Astrocyte of the hippocampus (primary cell): ENCODE measurements at regions not wholly inside any gene's neighbourhood (a gene's known extent, or its start where the extent isn't known, plus 50 kb on each side); places are given as distances from the start of the nearest gene placed in this dataset.
"Not testable (repeated sequence)": the region's sequence is repeated elsewhere in the genome, so short reads cannot be mapped to it uniquely, and the experiment has no call there.

ENCODE experiments used
- DNase-seq: peaks from one replicate; pipeline ENCODE4 v3.0.0; 2011; ENCODE audit warnings: low read depth, low spot score

DNA sequence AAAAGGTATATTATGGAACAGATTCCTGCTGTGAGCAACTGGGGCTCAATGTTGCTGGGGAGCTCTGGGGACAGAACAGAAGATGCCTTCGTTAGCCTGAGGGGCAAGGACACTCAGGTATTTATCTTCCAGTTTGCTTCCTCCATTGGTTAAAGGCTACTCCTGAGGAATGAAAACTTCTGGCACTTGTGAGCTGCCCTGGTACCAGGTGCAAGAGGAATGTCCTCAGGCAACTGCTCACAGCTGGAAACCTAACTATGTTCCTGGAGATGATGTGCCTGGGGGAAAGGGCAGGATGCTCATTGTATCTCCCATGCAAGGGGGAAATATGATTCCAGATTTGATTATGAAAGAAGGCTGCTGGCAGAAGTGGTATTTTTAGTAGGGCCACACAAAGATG, 54.0 kb upstream of the BBX start:
- DNase-seq: no peak

DNA sequence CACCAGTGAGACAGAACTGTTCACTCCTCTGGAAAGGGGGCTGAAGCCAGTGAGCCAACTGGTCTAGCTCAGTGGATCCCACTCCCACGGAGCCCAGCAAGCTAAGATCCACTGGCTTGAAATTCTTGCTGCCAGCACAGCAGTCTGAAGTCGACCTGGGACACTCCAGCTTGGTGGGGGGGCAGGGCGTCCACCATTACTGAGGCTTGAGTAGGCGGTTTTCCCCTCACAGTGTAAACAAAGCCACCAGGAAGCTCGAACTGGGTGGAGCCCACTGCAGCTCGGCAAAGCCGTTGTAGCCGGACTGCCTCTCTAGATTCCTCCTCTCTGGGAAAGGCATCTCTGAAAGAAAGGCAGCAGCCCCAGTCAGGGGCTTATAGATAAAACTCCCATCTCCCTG, 52.3 kb upstream of the BBX start:
- DNase-seq: not testable (repeated sequence)
